ENCODE measurements at regions not wholly inside any gene's neighbourhood (a gene's known extent, or its start where the extent isn't known, plus 50 kb on each side); places are given as distances from the start of the nearest gene placed in this dataset.

DNA sequence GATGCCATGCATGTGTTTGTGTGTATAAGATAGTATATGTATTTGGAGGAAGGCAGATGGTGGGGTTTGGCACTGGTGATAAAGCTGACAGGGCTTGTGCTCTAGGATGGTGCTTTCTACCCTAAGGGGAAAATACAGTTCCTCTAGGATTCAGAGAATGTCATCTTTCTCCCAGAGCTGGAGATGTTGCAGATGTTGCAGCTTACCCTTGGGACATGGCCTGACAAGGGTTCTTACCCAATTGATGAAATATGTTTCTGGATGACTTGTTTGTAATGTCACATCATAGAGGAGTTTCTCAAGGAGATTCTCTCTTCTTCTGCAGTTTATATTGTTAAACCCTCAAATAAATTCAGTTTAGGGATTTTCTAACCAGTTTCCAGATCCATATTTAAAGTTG lies 52.5 kb upstream of the PITX2 start:
- intact Hi-C loops (cut with DNase I), result no loop called here
- DNase-seq (no peak), ATAC-seq (ENCODE audit: poor library complexity) (no peak)

DNA sequence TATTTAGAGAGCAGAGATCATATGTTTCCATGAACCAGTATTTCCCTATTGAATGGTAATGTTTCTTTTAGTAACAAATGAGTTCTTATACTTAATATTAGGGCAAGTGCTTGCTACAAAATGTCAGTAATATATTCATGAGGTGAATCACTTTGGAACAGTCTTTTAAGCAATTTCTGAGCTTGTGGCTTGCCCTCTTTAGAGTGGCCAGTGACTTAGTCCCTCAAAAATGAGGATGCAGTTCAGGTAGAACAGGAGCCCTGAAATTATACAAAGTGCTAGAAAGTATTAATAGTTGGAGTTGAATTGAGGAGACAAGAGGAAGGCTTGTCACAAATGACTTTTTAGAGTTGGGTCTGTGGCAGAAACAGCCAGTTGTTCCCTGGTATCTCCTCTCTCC lies 53.4 kb upstream of the PITX2 start:
- DNase-seq (no peak), ATAC-seq (ENCODE audit: poor library complexity) (no peak)
- intact Hi-C loops (cut with DNase I), result no loop called here

DNA sequence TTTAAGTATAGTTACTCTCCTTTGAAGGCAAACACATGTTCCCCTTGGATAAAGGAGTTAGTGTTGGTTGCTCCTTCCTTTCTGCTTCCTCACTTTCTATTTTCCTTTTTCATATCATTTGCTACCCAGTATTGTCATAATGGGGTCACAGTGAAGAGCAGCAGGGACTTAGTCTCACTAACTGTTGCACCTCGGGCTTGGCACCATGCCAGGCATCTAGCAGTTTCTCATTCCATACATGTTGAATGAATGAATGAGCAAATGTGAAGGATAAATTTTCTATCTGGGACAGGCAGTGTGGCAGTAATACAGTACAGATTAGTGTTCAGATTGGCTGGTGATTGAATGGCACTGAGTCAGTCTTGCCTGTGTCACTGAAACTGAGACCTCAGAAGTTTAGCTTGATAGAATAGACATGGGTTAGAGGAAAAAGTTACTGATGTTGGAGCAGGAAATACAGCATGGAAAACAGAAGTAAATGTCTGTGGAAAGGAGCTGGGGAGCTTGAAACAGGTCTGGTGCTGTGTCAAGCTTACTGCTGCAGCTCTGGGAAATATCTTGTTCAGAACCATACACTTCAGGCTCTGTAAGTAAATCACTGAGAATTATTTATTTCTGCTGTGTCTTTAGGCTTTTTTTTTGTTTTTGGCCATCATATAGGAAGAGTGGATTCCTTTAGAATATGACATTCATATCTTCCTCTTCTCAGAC lies 55.8 kb upstream of the PITX2 start:
- ATAC-seq (ENCODE audit: poor library complexity) (no peak), DNase-seq (no peak)
- intact Hi-C loops (cut with DNase I), result no loop called here

DNA sequence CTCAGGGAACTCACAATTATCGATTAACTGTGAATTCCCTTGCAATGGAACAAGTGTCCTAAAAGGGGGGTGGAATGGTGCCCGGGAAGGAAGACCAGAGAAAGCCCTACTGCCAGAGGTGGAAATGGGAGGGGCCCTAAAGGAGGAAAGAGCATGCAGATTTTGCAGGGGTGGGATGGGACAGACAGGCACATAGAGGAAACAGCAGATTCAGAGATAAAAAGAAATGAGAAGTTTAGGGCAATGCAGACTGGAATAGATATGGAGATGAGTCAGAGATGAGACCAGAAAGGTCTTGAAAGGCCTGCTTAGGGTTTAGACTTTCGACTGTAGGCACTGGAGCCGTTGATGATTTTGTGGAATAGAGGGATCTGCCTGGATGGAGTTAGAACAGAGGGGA lies 57.4 kb upstream of the PITX2 start:
- intact Hi-C loops (cut with DNase I), result no loop called here
- no peak for ATAC-seq (ENCODE audit: poor library complexity)
- no peak for DNase-seq

DNA sequence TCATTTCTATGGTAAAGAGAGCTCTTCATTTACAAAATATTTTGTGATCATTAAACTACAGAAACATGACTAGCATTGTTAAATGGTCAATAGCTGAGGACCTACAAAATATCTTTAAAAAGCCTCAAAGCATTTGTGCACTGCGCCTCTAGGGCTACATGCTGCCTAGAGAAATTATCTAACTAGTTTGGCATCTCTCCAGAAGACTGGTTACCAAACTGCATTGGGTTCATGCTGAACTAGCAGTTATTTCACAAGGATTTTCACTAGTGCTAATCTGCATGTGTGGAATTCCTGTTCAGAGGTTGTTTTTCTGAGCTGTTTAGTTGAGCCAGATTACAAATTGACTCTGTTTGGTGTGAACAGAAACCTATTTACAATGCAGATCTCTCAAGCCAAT lies 58.5 kb upstream of the PITX2 start:
- intact Hi-C loops (cut with DNase I), result no loop called here
- DNase-seq (no peak), ATAC-seq (ENCODE audit: poor library complexity) (no peak)

DNA sequence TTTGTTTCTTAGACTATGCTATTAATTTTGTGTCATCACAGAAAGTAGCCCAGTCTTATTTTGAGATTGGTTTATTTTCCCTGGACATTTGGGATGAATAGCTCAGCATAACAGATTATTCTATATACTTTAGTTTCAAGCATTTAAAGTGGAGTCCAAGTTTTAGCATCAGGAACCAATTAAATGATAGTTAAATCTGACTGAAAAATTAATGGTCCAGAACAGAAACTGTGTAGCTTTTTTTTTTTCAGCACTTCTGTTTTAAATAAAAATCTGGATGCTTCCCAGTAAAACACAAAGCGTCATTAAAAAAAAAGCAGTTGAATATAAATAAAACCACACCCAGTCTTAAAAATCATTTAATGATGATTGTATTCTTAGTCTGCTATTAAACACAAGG lies 59.4 kb upstream of the PITX2 start:
- DNase-seq (no peak), ATAC-seq (ENCODE audit: poor library complexity) (no peak)
- intact Hi-C loops (cut with DNase I), result no loop called here

DNA sequence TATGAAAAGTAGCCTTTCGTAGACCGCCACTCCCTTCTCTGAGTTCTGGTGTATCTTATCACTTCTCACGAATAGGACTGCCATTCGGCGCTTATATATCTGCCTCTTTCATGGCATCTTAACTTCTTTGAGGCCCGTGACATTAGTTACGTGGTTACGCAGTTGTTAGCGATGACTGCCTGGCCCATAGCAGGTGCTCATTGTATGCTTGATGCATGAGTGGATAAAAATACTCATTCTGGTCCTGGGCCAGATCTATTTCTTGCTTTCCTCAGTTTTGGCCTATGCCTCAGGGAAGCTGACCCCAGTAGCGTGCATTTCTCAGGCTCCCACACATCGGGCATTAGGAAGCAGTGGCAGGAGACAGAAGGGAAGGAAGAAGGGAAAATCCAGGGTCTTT lies 60.7 kb upstream of the PITX2 start:
- DNase-seq, result no peak
- intact Hi-C loops (cut with DNase I), result no loop called here

DNA sequence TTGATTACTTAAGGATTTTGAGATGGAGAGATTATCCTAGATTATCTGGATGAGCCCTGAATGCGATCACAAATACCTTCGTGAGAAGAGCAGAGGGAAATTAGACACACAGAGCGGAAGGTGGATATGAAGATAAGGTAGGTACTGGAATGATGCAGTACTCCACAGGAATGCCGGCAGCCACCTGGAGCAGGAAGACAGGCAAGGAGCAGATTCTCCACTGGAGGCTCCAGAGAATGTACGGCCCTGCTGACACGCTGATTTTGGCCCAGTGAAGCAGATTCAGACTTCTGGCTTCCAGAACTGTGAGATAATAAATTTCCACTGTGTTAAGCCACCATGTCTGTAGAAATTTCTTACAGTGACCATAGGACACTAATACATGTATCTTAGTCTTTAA lies 79.4 kb upstream of the PITX2 start:
- DNase-seq, result no peak
- intact Hi-C loops (cut with DNase I), result no loop called here
- no peak for ATAC-seq (ENCODE audit: poor library complexity)

More for the DNA sequence above, 60.7 kb upstream of the PITX2 start:
- ATAC-seq (ENCODE audit: poor library complexity), result no peak

DNA sequence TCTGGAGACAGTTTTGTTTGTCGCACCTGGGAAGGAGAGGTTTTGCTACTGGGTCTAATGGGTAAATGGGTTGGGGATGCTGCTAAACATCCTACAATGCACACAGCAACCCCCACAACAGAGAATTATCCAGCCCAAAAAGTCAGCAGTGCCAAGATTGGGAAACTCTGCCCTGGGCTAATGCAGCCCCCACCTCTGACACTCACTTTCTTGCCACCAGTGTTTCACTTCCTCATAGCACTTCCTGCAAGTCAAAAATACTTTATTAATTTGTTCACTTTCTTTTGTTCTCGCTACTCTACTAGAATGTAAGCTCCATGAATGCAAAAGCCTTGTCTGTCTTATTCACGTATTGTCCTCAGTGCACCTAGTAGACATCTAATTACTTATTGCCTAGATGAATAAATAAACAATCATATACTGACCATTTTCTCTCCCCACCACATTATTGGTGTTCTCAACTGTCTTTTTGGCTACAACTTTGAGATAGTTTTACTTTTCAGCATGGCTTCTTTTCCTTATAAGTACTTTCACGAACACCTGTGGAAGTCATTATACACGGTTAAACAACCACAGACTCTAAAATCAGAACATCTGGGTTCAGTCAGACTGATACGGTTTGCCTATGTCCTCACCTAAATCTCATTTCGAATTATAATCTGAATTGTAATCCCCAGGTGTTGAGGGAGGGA lies 82.0 kb upstream of the PITX2 start:
- ATAC-seq (ENCODE audit: poor library complexity) (no peak), DNase-seq (no peak)
- intact Hi-C loops (cut with DNase I), result no loop called here

DNA sequence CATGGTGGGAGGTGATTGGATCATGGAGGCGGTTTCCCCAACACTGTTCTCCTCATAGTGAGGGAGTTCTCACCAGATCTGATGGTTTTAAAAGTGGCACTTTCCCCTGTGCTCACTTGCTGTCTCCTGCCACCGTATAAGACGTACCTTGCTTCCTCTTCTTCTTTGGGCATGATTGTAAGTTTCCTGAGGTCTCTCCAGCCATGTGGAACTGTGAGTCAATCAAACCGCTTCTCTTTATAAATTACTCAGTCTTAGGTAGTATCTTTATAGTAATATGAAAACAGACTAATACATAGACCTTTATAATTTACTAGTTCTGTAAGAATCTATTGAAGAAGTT lies 82.5 kb upstream of the PITX2 start:
- ATAC-seq (ENCODE audit: poor library complexity) (no peak), DNase-seq (no peak)
- intact Hi-C loops (cut with DNase I), result no loop called here

DNA sequence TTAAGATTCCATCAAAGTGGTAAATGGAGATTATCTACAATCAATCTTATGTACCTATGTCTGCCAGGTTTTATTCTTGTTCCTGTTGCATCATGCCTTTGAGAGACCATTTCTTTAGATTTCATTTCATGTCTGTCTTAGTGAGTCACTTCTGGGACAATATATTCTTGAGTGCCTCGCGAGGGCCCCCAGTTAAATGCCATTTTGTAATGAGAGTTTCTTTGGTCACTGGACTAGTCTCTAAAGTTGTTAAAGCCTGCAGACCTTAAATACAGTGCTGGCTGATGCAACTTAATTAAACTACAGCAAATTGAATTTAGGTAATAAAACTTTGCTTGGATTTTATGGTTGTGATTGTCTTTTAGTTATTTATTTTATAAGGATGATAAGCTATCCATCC lies 87.2 kb upstream of the PITX2 start:
- ATAC-seq (ENCODE audit: poor library complexity) (no peak), DNase-seq (no peak)
- intact Hi-C loops (cut with DNase I), result no loop called here

DNA sequence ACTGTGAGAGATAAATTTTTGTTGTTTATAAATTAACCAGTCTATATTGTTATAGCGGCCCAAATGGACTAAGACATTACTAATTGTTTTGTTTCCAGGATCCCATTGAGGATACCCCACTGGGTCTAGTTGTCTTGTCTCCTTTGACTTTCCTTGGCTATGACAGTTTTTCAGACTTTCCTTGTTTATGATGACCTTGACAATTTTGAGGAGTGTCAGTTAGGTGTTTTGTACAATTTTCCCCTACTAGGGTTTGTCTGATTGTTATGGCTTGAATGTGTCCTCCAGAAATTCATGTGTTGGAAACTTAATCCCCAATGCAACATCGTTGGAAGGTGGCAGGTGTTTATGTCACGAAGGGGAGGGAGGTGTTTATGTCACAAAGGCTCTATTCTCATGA lies 89.6 kb upstream of the PITX2 start:
- intact Hi-C loops (cut with DNase I), result no loop called here
- no peak for ATAC-seq (ENCODE audit: poor library complexity)
- DNase-seq, result no peak

DNA sequence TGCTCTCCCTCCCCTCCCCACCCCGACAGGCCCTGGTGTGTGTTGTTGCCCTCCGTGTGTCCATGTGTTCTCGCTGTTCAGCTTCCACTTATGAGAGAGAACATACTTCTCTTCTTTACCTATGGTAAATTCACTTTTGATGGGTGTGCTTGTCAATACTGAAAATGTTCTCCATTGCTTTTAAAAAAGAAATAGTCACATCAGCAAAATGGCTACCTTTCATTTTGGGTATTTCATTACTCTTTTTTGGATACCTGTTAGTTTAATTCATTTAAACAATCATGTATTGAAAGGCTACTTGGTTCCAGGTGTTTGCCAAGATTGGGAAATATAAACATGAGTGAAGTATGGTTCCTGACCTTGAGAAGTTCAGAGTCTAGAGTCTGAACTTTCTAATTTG lies 107.4 kb upstream of the PITX2 start:
- ATAC-seq (ENCODE audit: poor library complexity), result no peak
- intact Hi-C loops (cut with DNase I), result no loop called here
- DNase-seq, result no peak

DNA sequence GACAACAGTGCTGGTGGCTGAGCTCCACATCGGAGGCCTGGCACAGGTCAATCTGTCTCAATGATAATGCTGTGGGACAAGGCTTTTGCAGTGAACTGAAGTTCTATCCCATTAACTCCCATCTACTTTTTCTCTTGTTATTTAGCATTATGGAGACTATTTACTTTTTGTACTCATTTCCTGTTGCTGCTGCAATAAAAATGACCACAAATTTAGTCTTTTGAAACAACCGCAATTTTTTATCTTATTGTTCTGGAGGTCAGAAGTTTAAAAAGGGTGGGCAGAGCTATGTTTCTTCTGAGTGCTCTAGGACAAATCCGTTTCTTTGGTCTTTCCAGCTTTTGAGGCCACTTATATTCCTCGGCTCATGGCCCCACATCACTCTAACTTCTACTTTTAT lies 111.0 kb upstream of the PITX2 start:
- ATAC-seq (ENCODE audit: poor library complexity) (no peak), DNase-seq (no peak)
- intact Hi-C loops (cut with DNase I), result no loop called here

DNA sequence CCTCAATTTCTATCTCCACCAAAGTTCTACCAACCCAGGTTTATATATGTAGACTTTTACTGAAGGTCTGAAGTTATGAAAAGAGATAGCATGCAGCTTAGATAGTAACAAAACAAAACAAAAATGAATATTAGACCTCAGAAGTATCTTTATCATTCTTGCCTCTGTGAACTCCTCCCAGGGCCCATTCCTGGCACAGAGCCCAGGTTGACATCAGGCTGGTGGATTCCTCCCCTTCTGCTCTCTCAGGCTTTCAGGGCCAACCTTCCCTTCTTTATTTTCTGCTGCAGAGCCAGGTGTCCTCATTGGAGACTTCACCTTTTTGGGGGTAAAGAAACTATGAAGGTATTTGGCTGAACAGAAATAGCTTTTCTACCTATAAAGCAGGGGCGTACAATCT lies 112.8 kb upstream of the PITX2 start:
- no peak for DNase-seq
- ATAC-seq (ENCODE audit: poor library complexity), result no peak
- intact Hi-C loops (cut with DNase I), result no loop called here

DNA sequence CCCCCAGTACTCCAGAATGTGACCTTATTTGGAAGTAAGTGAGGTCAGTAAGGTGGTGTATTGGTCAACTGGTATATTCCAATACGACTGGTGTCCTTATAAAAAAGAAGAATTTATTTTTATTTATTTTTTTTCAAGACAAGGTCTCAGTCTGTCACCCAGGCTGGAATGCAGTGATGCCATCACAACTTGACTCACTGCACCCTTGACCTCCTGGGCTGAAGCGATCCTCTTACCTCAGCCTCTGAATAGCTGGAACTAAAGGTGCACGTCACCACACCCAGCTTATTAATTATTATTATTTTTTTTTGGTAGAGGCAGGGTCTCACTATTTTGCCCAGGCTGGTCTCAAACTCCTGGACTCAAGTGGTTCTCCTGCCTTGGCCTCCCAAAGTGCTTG lies 115.1 kb upstream of the PITX2 start:
- ATAC-seq (ENCODE audit: poor library complexity) (no peak), DNase-seq (no peak)
- intact Hi-C loops (cut with DNase I), result no loop called here

DNA sequence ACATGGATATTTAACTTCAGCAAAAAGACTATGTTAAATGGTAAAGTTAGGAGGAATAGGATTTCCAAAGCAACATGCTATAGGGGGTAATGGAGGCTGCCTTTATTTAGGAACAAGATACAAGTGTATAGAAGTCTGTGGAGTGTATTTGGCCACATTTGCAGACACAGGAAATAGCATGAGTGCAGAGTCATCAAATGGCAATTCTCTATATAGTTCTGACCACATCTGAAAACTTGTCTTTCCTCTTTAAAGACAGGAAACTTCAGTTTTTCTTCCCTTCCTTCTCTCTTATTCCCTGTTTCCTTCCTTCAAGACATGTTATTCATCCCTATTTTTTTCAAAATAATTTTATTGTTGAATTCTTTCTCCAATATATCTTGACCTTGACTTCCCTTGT lies 119.3 kb upstream of the PITX2 start:
- DNase-seq (no peak), ATAC-seq (ENCODE audit: poor library complexity) (no peak)
- intact Hi-C loops (cut with DNase I), result no loop called here

DNA sequence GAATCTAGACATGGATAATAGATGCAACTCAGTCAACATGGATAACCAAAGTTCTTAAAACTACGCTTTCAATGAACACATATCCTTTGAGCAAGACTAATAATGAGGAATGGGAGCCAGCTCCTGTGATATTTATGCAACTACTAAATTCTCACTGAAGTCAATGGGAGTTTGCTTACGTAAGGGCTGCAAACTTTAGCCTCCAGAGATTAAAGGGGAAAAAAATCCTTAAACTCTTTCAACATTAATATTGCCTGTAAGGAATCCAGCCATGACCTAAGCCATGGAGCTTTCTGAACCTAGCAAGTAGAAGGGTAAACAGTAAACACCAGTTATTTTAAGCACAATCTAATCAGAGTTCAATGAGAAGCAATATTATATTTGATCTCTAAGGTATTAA lies 125.2 kb upstream of the PITX2 start:
- intact Hi-C loops (cut with DNase I), result no loop called here
- DNase-seq (no peak), ATAC-seq (ENCODE audit: poor library complexity) (no peak)

DNA sequence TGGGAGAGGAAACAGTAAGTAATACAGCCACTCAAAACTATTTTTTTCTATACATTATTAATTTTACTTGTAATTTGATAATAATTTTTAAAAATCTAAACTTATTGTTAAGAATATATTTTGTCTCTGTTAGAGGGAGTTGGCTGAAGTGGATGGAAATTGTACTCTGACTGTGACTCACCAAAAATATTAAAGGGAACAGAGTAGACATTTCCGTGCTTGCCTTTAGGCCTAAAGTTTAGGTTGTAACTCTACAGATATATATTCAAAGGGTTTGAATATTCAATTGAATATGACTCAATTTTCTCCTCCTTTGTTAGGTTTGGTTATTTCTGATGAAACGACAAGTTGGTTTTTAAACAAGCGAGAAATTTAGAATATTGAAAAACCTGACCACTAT lies 128.3 kb upstream of the PITX2 start:
- DNase-seq, result no peak

DNA sequence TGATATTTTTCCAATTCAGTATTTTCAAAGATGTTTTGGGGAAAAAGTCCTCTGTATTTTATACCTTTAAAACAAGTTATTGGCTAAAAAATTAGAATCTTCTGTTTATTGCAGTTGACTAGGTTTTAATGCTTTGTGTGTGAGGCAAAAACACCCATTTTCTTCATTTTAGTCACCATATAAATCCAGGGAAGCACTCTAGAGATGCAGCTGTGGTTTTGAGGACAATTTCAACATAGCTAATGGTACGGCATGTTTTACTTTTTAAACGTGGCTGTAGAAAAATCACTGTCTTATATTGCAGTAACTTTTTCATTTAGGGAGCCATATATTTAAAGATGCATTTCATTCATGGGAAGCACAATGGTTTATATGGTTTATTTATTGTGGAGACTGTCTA lies 129.1 kb upstream of the PITX2 start:
- intact Hi-C loops (cut with DNase I), result no loop called here
- DNase-seq (no peak), ATAC-seq (ENCODE audit: poor library complexity) (no peak)

More for the DNA sequence above, 128.3 kb upstream of the PITX2 start:
- no peak for ATAC-seq (ENCODE audit: poor library complexity)
- intact Hi-C loops (cut with DNase I), result no loop called here

DNA sequence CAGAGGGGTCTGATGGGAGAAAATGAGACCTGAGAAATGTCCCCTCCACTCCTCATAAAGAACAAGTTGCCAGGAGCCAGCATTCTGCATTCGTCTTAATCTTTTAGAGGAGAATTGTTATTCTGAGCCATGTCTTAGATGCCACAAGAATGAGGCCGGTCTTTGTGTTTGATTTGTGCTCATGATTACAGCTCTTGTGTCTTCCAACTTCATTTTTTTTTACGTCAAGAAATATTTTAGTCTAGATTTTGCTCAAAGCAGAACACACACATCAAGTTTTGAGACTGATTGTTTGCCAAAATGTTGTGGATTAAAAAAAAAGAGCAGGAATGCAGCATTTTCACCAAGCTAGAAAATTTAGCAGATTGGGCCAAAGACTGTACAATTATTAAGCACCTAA lies 130.6 kb upstream of the PITX2 start:
- intact Hi-C loops (cut with DNase I), result no loop called here
- ATAC-seq (ENCODE audit: poor library complexity) (no peak), DNase-seq (no peak)
